Neural cell (in vitro differentiated cells): ENCODE measurements at regions not wholly inside any gene's neighbourhood (a gene's known extent, or its start where the extent isn't known, plus 50 kb on each side); places are given as distances from the start of the nearest gene placed in this dataset.

ENCODE experiments used
- H2AFZ ChIP-seq: fragments of 200-600, 300-800 bp; sonication (generic), shearing (Covaris generic); 2 replicates; pipeline ENCODE4 v1.6.0; 2014; ENCODE audit warnings: low read depth, mild to moderate bottlenecking, antibody characterized with exemption, low read length, moderate library complexity
- H3F3A ChIP-seq: fragments of 200-600 bp; shearing (Covaris generic); 2 replicates; pipeline ENCODE4 v1.6.1; 2016; ENCODE audit warnings: mild to moderate bottlenecking, moderate library complexity, mixed read lengths, antibody characterized with exemption, low read length; ENCODE audit not compliant: insufficient read depth, poor library complexity, severe bottlenecking
- H3K27ac ChIP-seq: fragments of 200-600, 300-800 bp; sonication (generic), shearing (Covaris generic); 2 replicates; pipeline ENCODE4 v1.5.1; 2014; ENCODE audit warnings: mild to moderate bottlenecking, low read length, moderate library complexity
- H3K27me3 ChIP-seq: fragments of 300-800, 200-600 bp; sonication (generic), shearing (Covaris generic); 2 replicates; pipeline ENCODE4 v1.6.0; 2014; ENCODE audit warnings: mild to moderate bottlenecking, low read depth, low read length, moderate library complexity; ENCODE audit not compliant: insufficient read depth
- H3K36me3 ChIP-seq: fragments of 300-800, 200-600 bp; sonication (generic), shearing (Covaris generic); 2 replicates; pipeline ENCODE4 v1.5.1; 2014; ENCODE audit warnings: mild to moderate bottlenecking, antibody characterized with exemption, low read length, moderate library complexity; ENCODE audit not compliant: insufficient read depth
- H3K4me2 ChIP-seq: fragments of 300-800, 200-600 bp; sonication (generic), shearing (Covaris generic); 2 replicates; pipeline ENCODE4 v1.6.0; 2014; ENCODE audit warnings: mild to moderate bottlenecking, low read length
- H3K4me3 ChIP-seq: fragments of 300-800, 200-600 bp; sonication (generic), shearing (Covaris generic); 2 replicates; pipeline ENCODE4 v1.5.1; 2014; ENCODE audit warnings: mild to moderate bottlenecking, low read length, moderate library complexity
- H3K79me2 ChIP-seq: fragments of 200-600 bp; shearing (Covaris generic); replicated peaks from 2 replicates; pipeline ENCODE4 v1.6.0; 2014; ENCODE audit warnings: mild to moderate bottlenecking, low read length, moderate library complexity; ENCODE audit not compliant: insufficient read depth
- H3K9ac ChIP-seq: fragments of 300-800, 200-600 bp; sonication (generic), shearing (Covaris generic); 2 replicates; pipeline ENCODE4 v1.6.1; 2016; ENCODE audit warnings: mild to moderate bottlenecking, low read length, mixed read lengths
- H3K9me2 ChIP-seq: fragments of 200-600 bp; shearing (Covaris generic); 2 replicates; pipeline ENCODE4 v1.6.1; 2016; ENCODE audit warnings: mild to moderate bottlenecking, low read length, mixed read lengths; ENCODE audit not compliant: insufficient read depth
- H3K9me3 ChIP-seq: fragments of 200-600, 300-800 bp; sonication (generic), shearing (Covaris generic); 2 replicates; pipeline ENCODE4 v1.6.1; 2016; ENCODE audit warnings: mild to moderate bottlenecking, mixed run types, low read length, moderate library complexity, mixed read lengths
- H4K20me1 ChIP-seq: fragments of 200-600 bp; shearing (Covaris generic); 2 replicates; pipeline ENCODE4 v1.6.1; 2016; ENCODE audit warnings: mild to moderate bottlenecking, mixed run types; ENCODE audit not compliant: insufficient read depth
- CTCF ChIP-seq: fragments of 450-650 bp; IDR thresholded peaks from 2 replicates; pipeline ENCODE4 v1.5.1; 2014; ENCODE audit warnings: antibody characterized with exemption, mild to moderate bottlenecking, moderate library complexity; ENCODE audit not compliant: poor library complexity, severe bottlenecking
- EP300 ChIP-seq: fragments of 450-650 bp; conservative IDR thresholded peaks from 2 replicates; pipeline ENCODE4 v1.6.1; 2014; ENCODE audit warnings: antibody characterized with exemption, mild to moderate bottlenecking, moderate library complexity; ENCODE audit not compliant: poor library complexity, severe bottlenecking
- EZH2 ChIP-seq: fragments of 200-600, 300-800 bp; shearing (Covaris generic), sonication (generic); IDR thresholded peaks from 2 replicates; pipeline ENCODE4 v1.6.1; 2014; ENCODE audit warnings: antibody characterized with exemption, low read length, borderline replicate concordance, mild to moderate bottlenecking; ENCODE audit not compliant: insufficient read depth, poor library complexity, severe bottlenecking
- MXI1 ChIP-seq: fragments of 450-650 bp; conservative IDR thresholded peaks from 2 replicates; pipeline ENCODE4 v1.6.1; 2014; ENCODE audit warnings: antibody characterized with exemption, mild to moderate bottlenecking; ENCODE audit not compliant: poor library complexity, severe bottlenecking
- POLR2AphosphoS5 ChIP-seq: IDR thresholded peaks from 2 replicates; pipeline ENCODE4 v1.6.1; 2012
- RAD21 ChIP-seq: fragments of 450-650 bp; conservative IDR thresholded peaks from 2 replicates; pipeline ENCODE4 v1.6.1; 2014; ENCODE audit warnings: antibody characterized with exemption, mild to moderate bottlenecking, moderate library complexity
- REST ChIP-seq: IDR thresholded peaks from 2 replicates; pipeline ENCODE4 v1.6.1; 2012; ENCODE audit warnings: borderline replicate concordance
- SMC3 ChIP-seq: fragments of 450-650 bp; conservative IDR thresholded peaks from 2 replicates; pipeline ENCODE4 v1.6.1; 2014; ENCODE audit warnings: antibody characterized with exemption, mild to moderate bottlenecking, moderate library complexity; ENCODE audit not compliant: poor library complexity
- TAF1 ChIP-seq: IDR thresholded peaks from 2 replicates; pipeline ENCODE4 v1.6.1; 2012; ENCODE audit warnings: low read depth

- Histone ChIP-seq H3K9me3 (no peaks in the 10 kb centered on the region), H3K4me3 (no peak overlapping the region), H3K4me2 (no peak overlapping the region), H3F3A (no peaks in the 10 kb centered on the region), H3K9ac (no peak overlapping the region), H3K36me3 (no peaks in the 10 kb centered on the region), H3K27me3 (no peaks in the 10 kb centered on the region), H3K9me2 (no peaks in the 10 kb centered on the region), H3K27ac (no peak overlapping the region), H2AFZ (no peak overlapping the region), H4K20me1 (no peaks in the 10 kb centered on the region), H3K79me2 (no peaks in the 10 kb centered on the region)
- no peak for TF ChIP-seq MXI1
- no peak for TF ChIP-seq SMC3
- TF ChIP-seq POLR2AphosphoS5, result no peak
- no peak for TF ChIP-seq RAD21
- TF ChIP-seq TAF1, result no peak
- TF ChIP-seq EZH2, result no peak
- no peak for TF ChIP-seq REST
- no peak for TF ChIP-seq EP300
- TF ChIP-seq CTCF, result no peak
These were observed 139.9 kb downstream of the CSNK2A3 start for GRCh38 chr11:11213117-11213516.

- H3K4me3 ChIP-seq, result no peak overlapping the region
- H4K20me1 ChIP-seq, result no peaks in the 10 kb centered on the region
- H3K36me3 ChIP-seq, result no peaks in the 10 kb centered on the region
- no peak overlapping the region for H3K9ac ChIP-seq
- TF ChIP-seq SMC3 (no peak), RAD21 (no peak)
- H3K4me2 ChIP-seq, result no peak overlapping the region
- no peaks in the 10 kb centered on the region for H3F3A ChIP-seq
- no peaks in the 10 kb centered on the region for H3K27me3 ChIP-seq
- H3K9me2 ChIP-seq, result no peaks in the 10 kb centered on the region
- no peaks in the 10 kb centered on the region for H3K79me2 ChIP-seq
- no peak overlapping the region for H2AFZ ChIP-seq
- H3K27ac ChIP-seq, result no peak overlapping the region
- no peaks in the 10 kb centered on the region for H3K9me3 ChIP-seq
These were observed 141.2 kb downstream of the CSNK2A3 start for GRCh38 chr11:11211888-11212287.

- no peak overlapping the region for H2AFZ ChIP-seq
- no peaks in the 10 kb centered on the region for H3K9me2 ChIP-seq
- H3F3A ChIP-seq, result no peaks in the 10 kb centered on the region
- H3K27ac ChIP-seq, result no peak overlapping the region
- H3K9me3 ChIP-seq, result no peaks in the 10 kb centered on the region
- H3K36me3 ChIP-seq, result no peaks in the 10 kb centered on the region
- H3K79me2 ChIP-seq, result no peaks in the 10 kb centered on the region
- H4K20me1 ChIP-seq, result no peaks in the 10 kb centered on the region
- no peaks in the 10 kb centered on the region for H3K27me3 ChIP-seq
- H3K4me3 ChIP-seq, result no peak overlapping the region
- no peak for TF ChIP-seq CTCF
- TF ChIP-seq POLR2AphosphoS5, result no peak
- no peak for TF ChIP-seq EZH2
- TF ChIP-seq RAD21, result no peak
- no peak for TF ChIP-seq SMC3
- no peak for TF ChIP-seq REST
- no peak for TF ChIP-seq MXI1
- no peak for TF ChIP-seq EP300
- TF ChIP-seq TAF1, result no peak
- H3K4me2 ChIP-seq, result no peak overlapping the region
- H3K9ac ChIP-seq, result no peak overlapping the region
These were observed 141.9 kb downstream of the CSNK2A3 start for GRCh38 chr11:11211186-11211585.
